ENCODE measurements at regions not wholly inside any gene's neighbourhood (a gene's known extent, or its start where the extent isn't known, plus 50 kb on each side); places are given as distances from the start of the nearest gene placed in this dataset.
"Not testable (repeated sequence)": the region's sequence is repeated elsewhere in the genome, so short reads cannot be mapped to it uniquely, and the experiment has no call there.

DNA sequence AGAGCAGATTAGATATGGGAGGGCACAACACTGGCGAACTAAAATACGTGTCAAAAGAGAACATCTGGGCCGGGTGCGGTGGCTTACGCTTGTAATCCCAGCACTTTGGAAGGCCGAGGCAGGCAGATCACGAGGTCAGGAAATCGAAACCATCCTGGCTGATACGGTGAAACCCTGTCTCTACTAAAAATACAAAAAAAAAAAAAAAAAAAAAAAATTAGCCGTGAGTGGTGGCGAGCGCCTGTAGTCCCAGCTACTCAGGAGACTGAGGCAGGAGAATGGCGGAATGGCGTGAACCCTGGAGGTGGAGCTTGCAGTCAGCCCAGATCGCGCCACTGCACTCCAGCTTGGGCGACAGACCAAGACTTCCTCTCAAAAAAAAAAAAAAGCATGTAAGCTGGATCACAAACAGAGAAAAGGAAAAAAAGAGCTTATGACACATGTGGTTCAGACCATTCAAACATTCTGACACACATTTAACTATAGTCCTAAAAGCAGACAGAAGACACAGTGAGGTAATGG is 1716.9 kb downstream of the SI start:
- DNase-seq: not testable (repeated sequence)

GRCh38 chr3:163347944-163348343 is 1730.4 kb downstream of the SI start:
- no peak for DNase-seq

GRCh38 chr3:163335429-163335828 is 1742.9 kb downstream of the SI start:
- DNase-seq: no peak

DNA sequence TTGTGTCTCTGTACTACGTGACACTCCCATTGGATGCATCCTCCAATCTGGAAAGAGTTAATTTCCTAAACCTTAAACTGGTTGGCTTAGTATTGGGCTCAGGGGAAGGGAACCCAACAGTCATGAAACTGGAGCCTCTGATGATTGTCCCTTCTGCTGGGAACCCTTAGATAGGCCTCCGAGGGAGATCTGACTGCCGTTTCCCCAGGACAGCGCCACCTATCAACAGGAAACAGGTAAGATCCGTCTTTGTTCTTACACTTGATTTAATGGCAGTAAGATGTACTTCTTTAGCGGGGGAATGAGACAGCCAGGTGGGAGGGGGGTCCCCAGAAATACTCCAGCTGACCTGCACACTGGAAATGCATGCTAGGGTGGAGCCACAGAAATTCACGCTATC is 1749.6 kb downstream of the SI start:
- DNase-seq: no peak

DNA sequence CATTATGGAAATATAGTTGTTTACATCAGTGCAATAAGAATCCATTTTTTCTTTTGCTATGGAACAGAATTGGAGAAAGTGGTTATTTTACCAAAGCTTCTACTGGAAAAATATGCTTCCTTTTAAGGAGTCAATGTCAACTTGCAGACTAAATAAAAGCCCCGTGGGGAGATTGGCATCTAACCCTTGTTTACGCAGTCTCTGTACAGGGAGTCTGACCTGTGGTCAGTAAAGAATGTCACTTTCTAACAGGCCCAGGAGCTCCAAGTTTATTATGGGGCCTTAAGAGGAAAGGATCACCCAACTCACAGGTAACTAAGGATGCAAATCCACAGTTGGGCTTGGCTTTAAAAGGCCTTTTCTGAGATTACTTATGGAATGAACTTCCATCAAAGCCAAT is 1751.2 kb downstream of the SI start:
- no peak for DNase-seq

- DNase-seq: no peak
Measured at GRCh38 chr3:163315786-163316185, 1762.5 kb downstream of the SI start.

DNA sequence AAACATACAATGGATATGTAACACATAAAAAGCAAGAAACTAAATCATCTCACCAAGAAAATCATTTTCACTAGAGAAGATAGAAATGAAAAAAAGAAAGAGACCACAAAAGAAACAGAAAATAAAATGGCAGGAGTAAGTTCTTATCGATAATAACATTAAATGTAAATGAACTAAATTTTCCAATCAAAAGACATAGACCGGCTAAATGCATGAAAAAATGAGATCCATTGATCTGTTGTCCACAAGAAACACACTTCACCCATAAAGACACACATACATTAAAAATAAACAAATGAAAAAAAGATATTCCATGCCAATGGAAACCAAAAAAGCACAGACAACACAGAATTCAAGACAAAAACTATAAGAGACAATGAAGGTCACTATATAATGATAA is 1771.9 kb downstream of the SI start:
- DNase-seq: no peak

GRCh38 chr3:163273694-163274093 is 1777.1 kb downstream of the OTOL1 start:
- DNase-seq: no peak

DNA sequence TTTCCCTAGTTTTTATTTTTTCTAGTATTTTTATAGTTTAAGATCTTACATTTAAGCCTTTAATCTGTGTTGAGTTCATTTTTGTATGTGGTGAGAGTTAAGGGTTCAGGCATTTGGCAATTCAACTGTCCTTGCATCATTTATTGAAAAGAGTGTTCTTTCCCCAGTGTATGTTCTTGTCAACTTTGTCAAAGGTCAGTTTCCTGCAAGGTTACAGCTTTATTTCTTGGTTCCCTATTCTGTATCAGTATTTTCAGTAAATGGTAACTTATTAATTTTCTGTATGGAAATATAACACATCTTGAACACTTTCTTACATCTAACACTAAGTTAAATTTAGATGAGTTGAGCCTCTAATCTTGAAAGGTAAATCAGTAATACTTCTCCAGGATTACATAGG is 1770.1 kb downstream of the OTOL1 start:
- no peak for DNase-seq

- DNase-seq: no peak
Measured at GRCh38 chr3:163261618-163262017, 1765.0 kb downstream of the OTOL1 start.

- DNase-seq: no peak
Measured at GRCh38 chr3:163261056-163261455, 1764.4 kb downstream of the OTOL1 start.

- no peak for DNase-seq
Measured at GRCh38 chr3:163218336-163218735, 1721.7 kb downstream of the OTOL1 start.

GRCh38 chr3:163213838-163214237 is 1717.2 kb downstream of the OTOL1 start:
- DNase-seq: no peak

GRCh38 chr3:163196815-163197374 is 1700.3 kb downstream of the OTOL1 start:
- DNase-seq: no peak

GRCh38 chr3:163196245-163196644 is 1699.6 kb downstream of the OTOL1 start:
- no peak for DNase-seq

DNA sequence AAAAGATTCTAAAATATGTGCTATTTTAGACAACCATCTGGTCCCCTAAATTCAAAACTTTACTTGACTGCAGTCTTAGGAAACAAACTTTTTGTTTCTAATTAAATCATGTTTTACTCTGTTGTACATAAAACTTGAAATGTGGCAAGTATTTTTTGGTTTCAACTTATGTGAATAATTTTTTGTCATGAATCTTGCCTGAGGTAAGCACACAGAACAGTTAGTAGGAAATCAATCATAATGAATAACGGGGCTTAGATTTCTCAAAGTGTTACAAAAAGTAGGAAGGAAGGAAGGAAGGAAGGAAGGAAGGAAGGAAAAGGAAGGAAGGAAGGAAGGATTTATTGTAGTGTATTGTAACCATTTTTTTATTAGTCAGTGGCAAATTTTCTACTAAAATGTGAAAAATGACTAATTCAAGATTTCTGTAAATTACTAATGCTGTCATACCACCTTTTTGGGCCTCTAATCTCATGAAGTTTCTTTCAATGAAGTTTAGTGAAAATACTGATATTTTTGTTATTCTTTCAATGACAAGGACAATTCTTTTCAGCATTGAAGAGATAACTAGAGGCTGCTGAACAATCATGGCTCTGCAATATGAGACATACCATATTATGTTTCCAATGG is 1689.2 kb downstream of the OTOL1 start:
- no peak for DNase-seq

DNA sequence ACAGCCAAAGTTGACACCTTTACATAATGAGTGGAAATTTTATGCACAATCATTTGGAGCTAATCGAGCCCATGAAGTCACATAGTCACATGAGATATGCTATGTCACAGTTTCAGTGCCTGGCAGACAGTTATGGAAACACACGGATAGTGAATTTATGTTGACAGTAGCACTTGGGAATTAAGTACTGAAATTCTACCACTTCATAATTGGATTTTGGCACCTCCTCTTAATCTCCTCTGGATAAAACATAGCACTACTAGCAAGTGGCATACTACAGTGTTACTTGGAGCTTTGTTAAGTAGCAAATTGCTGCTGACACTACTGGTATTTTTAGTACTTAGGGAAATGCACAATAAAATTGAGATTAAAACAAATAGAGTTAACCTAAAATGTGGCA is 1679.4 kb downstream of the OTOL1 start:
- no peak for DNase-seq

DNA sequence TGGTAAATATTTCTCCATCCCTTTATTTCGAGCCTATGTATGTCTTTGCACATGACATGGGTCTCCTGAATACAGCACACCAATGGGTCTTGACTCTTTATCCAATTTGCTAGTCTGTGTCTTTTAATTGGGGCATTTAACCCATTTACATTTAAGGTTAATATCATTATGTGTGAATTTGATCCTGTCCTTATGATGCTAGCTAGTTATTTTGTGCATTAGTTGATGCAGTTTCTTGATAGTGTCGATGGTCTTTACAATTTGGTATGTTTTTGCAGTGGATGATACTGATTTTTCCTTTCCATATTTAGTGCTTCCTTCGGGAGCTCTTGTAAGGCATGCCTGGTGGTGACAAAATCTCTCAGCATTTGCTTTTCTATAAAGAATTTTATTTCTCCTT is 1675.9 kb downstream of the OTOL1 start:
- DNase-seq: not testable (repeated sequence)

- DNase-seq: no peak
Measured at GRCh38 chr3:163166197-163166596, 1669.6 kb downstream of the OTOL1 start.

- no peak for DNase-seq
Measured at GRCh38 chr3:163159306-163159705, 1662.7 kb downstream of the OTOL1 start.

- no peak for DNase-seq
Measured at GRCh38 chr3:163139600-163139999, 1643.0 kb downstream of the OTOL1 start.

GRCh38 chr3:163138258-163138657 is 1641.7 kb downstream of the OTOL1 start:
- no peak for DNase-seq

- no peak for DNase-seq
Measured at GRCh38 chr3:163132111-163132510, 1635.5 kb downstream of the OTOL1 start.

DNA sequence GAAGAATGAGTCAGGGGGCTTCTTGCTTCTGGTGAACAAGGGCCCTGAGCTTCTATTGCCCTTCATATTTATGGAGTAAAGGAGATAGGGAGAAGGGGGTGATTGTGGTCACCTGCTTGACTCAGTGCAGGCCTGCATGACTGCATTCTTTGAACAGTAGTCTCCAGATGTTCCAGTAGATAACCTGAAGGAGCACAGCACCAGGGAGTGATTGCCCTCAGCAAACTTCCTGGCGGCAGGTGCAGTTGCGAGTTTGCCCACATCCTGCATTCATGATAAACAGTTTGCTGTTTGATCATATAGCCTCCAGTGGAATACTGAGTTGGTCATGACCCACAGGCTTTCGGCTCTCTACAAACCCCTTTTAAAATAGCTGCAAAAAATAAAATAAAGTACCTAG is 1632.7 kb downstream of the OTOL1 start:
- DNase-seq: no peak

DNA sequence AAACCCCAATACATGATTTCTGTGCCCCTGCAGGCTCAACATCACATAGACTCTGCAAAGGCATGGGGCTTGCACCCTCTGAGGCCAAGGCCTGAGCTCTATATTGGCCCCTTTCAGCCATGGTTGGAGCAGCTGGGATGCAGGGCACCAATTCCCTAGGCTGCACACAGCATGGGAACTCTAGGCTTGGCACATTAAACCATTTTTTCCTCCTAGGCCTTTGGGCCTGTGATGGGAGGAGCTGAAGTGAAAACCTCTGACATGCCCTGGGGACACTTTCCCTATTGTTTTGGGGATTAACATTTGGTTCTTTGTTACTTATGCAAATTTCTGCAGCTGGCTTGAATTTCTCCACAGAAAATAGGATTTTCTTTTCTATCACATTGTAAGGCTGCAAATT is 1629.5 kb downstream of the OTOL1 start:
- no peak for DNase-seq
